Urinary bladder (tissue), 3 donors: ENCODE measurements at regions not wholly inside any gene's neighbourhood (a gene's known extent, or its start where the extent isn't known, plus 50 kb on each side); places are given as distances from the start of the nearest gene placed in this dataset.

Source experiments
- DNase-seq: peaks from one replicate; pipeline ENCODE4 v3.0.0-alpha.2; 2015; ENCODE audit errors: extremely low spot score
- H3K27ac ChIP-seq: one replicate; pipeline ENCODE4 v1.5.1; 2013; ENCODE audit warnings: low read depth, mild to moderate bottlenecking, moderate library complexity
- H3K36me3 ChIP-seq: one replicate; pipeline ENCODE4 v1.6.1; 2013; ENCODE audit warnings: mild to moderate bottlenecking, moderate library complexity; ENCODE audit not compliant: insufficient read depth
- H3K4me1 ChIP-seq: one replicate; pipeline ENCODE4 v1.6.1; 2013; ENCODE audit warnings: mild to moderate bottlenecking, moderate library complexity; ENCODE audit not compliant: insufficient read depth
- H3K4me3 ChIP-seq: one replicate; pipeline ENCODE4 v1.5.1; 2013; ENCODE audit warnings: low read depth, low read length
- WGBS: extraction: QIAGEN DNeasy Blood & Tissue Kit; methylation state at CpG from one replicate; pipeline ENCODE4 v1.1.7; 2013; 5-methylcytosine and 5-hydroxymethylcytosine counted together
- donor health status: healthy with polysubstance abuse.
- donor health status: healthy.

GRCh38 chr5:85841653-85842052, 776.1 kb upstream of the COX7C start:
- no peaks in the 10 kb centered on the region for H3K4me1 ChIP-seq
- no peak overlapping the region for H3K4me3 ChIP-seq
- DNase-seq: no peak
- H3K27ac ChIP-seq: no peak overlapping the region
- H3K36me3 ChIP-seq: no peaks in the 10 kb centered on the region
- 54% methylated on average over 2 of the region's 2 CpGs for WGBS

GRCh38 chr5:85843535-85843934, 774.2 kb upstream of the COX7C start:
- DNase-seq: no peak
- Histone ChIP-seq H3K36me3 (no peaks in the 10 kb centered on the region), H3K27ac (no peak overlapping the region), H3K4me3 (no peak overlapping the region), H3K4me1 (no peaks in the 10 kb centered on the region)
- 87% methylated on average over 11 of the region's 11 CpGs for WGBS

GRCh38 chr5:85849411-85849810, 768.3 kb upstream of the COX7C start:
- Histone ChIP-seq H3K4me3 (no peak overlapping the region), H3K27ac (no peak overlapping the region), H3K4me1 (no peaks in the 10 kb centered on the region), H3K36me3 (no peaks in the 10 kb centered on the region)
- 68% methylated on average over 4 of the region's 4 CpGs for WGBS
- no peak for DNase-seq

- 84% methylated on average over 3 of the region's 3 CpGs for WGBS
- no peak for DNase-seq
- H3K27ac ChIP-seq: no peak overlapping the region
- H3K4me3 ChIP-seq: no peak overlapping the region
- H3K4me1 ChIP-seq: no peaks in the 10 kb centered on the region
- H3K36me3 ChIP-seq: no peaks in the 10 kb centered on the region
These were observed 752.4 kb upstream of the COX7C start for GRCh38 chr5:85865296-85865695.

- WGBS: 90% methylated on average over 5 of the region's 5 CpGs
- DNase-seq: no peak
- Histone ChIP-seq H3K4me1 (no peaks in the 10 kb centered on the region), H3K4me3 (no peak overlapping the region), H3K36me3 (no peaks in the 10 kb centered on the region), H3K27ac (no peak overlapping the region)
These were observed 749.7 kb upstream of the COX7C start for GRCh38 chr5:85868070-85868469.

- Histone ChIP-seq H3K27ac (no peak overlapping the region), H3K4me1 (no peaks in the 10 kb centered on the region), H3K36me3 (no peaks in the 10 kb centered on the region), H3K4me3 (no peak overlapping the region)
- DNase-seq: no peak
- WGBS: 59% methylated on average over 2 of the region's 2 CpGs
These were observed 723.7 kb upstream of the COX7C start for GRCh38 chr5:85893996-85894395.

GRCh38 chr5:85896514-85896913, 721.2 kb upstream of the COX7C start:
- H3K4me1 ChIP-seq: no peaks in the 10 kb centered on the region
- H3K27ac ChIP-seq: no peak overlapping the region
- 61% methylated on average over 4 of the region's 4 CpGs for WGBS
- DNase-seq: no peak
- no peaks in the 10 kb centered on the region for H3K36me3 ChIP-seq
- H3K4me3 ChIP-seq: no peak overlapping the region

GRCh38 chr5:85906460-85906859, 711.3 kb upstream of the COX7C start:
- DNase-seq: no peak

GRCh38 chr5:85910335-85910734, 707.4 kb upstream of the COX7C start:
- WGBS: over 99% methylated on average over 2 of the region's 2 CpGs
- H3K27ac ChIP-seq: no peak overlapping the region
- H3K4me3 ChIP-seq: no peak overlapping the region
- H3K36me3 ChIP-seq: no peaks in the 10 kb centered on the region
- DNase-seq: no peak
- H3K4me1 ChIP-seq: no peaks in the 10 kb centered on the region

More at GRCh38 chr5:85906460-85906859, 711.3 kb upstream of the COX7C start:
- no peak overlapping the region for H3K4me3 ChIP-seq
- WGBS: 49% methylated on average over 2 of the region's 2 CpGs
- no peak overlapping the region for H3K27ac ChIP-seq
- H3K4me1 ChIP-seq: no peaks in the 10 kb centered on the region
- no peaks in the 10 kb centered on the region for H3K36me3 ChIP-seq

- no peak for DNase-seq
- H3K4me3 ChIP-seq: no peak overlapping the region
- 90% methylated on average over 4 of the region's 4 CpGs for WGBS
- H3K36me3 ChIP-seq: no peaks in the 10 kb centered on the region
- no peak overlapping the region for H3K27ac ChIP-seq
- H3K4me1 ChIP-seq: no peaks in the 10 kb centered on the region
These were observed 696.8 kb upstream of the COX7C start for GRCh38 chr5:85920984-85921383.

- 54% methylated on average over 2 of the region's 2 CpGs for WGBS
- no peak for DNase-seq
- no peak overlapping the region for H3K27ac ChIP-seq
These were observed 696.2 kb upstream of the COX7C start for GRCh38 chr5:85921590-85921989.

GRCh38 chr5:85927632-85928031, 690.1 kb upstream of the COX7C start:
- DNase-seq: no peak
- H3K4me1 ChIP-seq: no peaks in the 10 kb centered on the region
- H3K4me3 ChIP-seq: no peak overlapping the region
- H3K36me3 ChIP-seq: no peaks in the 10 kb centered on the region
- WGBS: 90% methylated on average over 4 of the region's 4 CpGs
- no peak overlapping the region for H3K27ac ChIP-seq

More at GRCh38 chr5:85921590-85921989, 696.2 kb upstream of the COX7C start:
- Histone ChIP-seq H3K4me3 (no peak overlapping the region), H3K36me3 (no peaks in the 10 kb centered on the region), H3K4me1 (no peaks in the 10 kb centered on the region)

GRCh38 chr5:85929713-85930112, 688.0 kb upstream of the COX7C start:
- H3K4me1 ChIP-seq: no peaks in the 10 kb centered on the region
- 97% methylated on average over 2 of the region's 2 CpGs for WGBS
- no peak for DNase-seq
- no peak overlapping the region for H3K4me3 ChIP-seq
- H3K27ac ChIP-seq: no peak overlapping the region
- no peaks in the 10 kb centered on the region for H3K36me3 ChIP-seq

GRCh38 chr5:85931220-85931619, 686.5 kb upstream of the COX7C start:
- Histone ChIP-seq H3K27ac (no peak overlapping the region), H3K4me3 (no peak overlapping the region), H3K36me3 (no peaks in the 10 kb centered on the region), H3K4me1 (no peaks in the 10 kb centered on the region)
- WGBS: 62% methylated on average over 3 of the region's 3 CpGs
- no peak for DNase-seq

- DNase-seq: no peak
- Histone ChIP-seq H3K36me3 (no peaks in the 10 kb centered on the region), H3K4me3 (no peak overlapping the region), H3K4me1 (no peaks in the 10 kb centered on the region), H3K27ac (no peak overlapping the region)
- 59% methylated on average over 3 of the region's 3 CpGs for WGBS
These were observed 679.5 kb upstream of the COX7C start for GRCh38 chr5:85938201-85938600.
